ENCODE measurements at regions not wholly inside any gene's neighbourhood (a gene's known extent, or its start where the extent isn't known, plus 50 kb on each side); places are given as distances from the start of the nearest gene placed in this dataset.

GRCh38 chr5:166192696-166193095 lies 2098.7 kb upstream of the WWC1 start:
- TF ChIP-seq CTCF (IDR thresholded peaks at IDR 0.05) (no peak), EZH2 (IDR thresholded peaks at IDR 0.05; ENCODE audit: borderline replicate concordance, insufficient read depth, low read depth, low read length, poor library complexity, severe bottlenecking) (no peak)
